OCI-M1 (cell line): ENCODE measurements at regions not wholly inside any gene's neighbourhood (a gene's known extent, or its start where the extent isn't known, plus 50 kb on each side); places are given as distances from the start of the nearest gene placed in this dataset.
A peak's percentile ranks its signal among the peaks of the same experiment; 100 is the strongest.

ENCODE experiments used
- DNase-seq: peaks from one replicate; lab custom pipeline; 2025; lab: John Stamatoyannopoulos, UW

DNA sequence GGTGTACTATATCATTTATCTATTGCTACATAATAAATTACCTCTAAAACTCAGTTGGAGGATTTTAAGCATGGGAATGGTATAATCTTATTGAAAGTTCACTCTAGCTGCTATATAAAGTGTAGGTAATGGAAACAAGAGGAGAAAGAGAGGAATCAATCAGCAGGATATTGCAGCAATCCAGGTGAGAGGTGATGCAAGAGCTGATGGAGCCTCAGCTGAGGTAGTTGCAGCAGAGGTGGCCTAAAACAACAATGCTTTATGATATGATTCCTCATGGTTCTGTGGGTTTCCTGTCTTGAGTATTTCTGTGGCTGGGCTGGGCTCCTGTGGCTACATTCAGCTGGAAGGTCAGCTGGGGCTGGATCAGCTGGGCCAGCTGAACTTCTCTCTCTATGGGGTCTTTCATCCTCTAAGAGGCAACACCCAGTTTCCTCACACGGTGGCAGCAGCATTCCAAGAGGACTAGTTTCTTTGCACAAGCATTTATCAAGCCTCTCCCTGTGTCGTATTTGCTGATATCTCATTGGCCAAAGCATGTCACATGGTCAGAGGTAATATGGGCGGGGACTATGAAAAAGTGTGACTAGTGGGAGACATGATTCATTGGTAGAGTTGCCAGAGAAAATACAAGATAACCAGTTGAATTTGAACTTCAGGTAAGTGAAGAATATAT lies 135.4 kb upstream of the LARGE1 start:
- peak; percentile 61 for DNase-seq

DNA sequence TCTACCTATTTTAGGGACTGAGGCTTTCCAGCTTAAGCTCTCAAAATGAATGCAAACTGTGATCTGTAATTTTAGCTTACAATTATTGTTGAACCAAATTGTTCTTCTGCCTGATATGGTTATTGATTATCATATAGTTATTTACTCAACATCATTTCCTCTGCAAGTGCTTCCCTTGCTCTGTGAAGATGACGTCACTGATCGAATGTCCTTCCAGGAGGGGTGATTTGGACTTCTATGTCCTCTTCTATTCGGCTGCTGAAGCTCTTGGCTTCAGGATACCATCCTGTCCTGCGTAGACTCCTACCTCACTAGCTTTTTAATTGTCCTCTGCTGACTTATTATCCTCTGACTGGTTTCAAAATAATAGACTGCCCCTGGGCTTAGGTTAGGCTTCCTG lies 137.4 kb upstream of the LARGE1 start:
- no peak for DNase-seq

DNA sequence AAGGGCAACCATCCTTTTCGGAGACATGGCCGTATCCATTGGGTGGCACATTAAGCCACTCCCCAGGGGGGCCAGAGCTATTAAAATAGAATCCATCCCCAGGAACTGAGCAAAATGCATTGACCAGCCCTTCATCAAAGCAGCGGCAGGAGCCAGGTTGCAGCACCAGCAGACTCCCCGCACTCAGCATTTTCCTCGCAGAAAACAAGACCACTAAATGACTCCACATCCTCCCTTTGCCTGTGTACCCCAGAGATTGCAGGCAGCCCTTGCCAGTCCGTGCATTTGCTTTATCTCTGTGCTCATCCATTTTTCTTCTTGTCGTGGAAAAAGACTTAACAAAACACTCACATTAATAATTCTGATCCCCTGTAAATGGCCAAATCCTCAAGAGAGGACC lies 144.4 kb upstream of the LARGE1 start:
- no peak for DNase-seq

DNA sequence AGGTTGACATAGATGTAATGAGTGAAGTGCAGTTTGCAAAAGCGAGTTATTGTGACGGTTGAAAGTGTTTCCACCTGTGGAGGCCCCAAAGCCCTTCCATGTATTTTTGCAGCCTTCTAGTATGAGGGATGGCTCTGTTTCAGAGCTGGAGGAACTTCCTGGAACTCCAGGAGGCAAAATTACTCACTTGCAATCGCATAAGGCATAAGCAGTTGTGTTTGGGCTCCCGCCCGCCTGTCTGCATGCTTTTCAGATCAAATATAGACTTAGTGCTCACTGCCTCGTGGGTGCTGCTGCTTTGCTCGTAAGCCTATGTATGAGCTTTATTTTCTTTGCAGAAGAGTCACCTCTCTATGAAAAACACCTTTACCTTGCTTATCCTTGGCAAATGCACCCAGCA lies 146.8 kb upstream of the LARGE1 start:
- no peak for DNase-seq

DNA sequence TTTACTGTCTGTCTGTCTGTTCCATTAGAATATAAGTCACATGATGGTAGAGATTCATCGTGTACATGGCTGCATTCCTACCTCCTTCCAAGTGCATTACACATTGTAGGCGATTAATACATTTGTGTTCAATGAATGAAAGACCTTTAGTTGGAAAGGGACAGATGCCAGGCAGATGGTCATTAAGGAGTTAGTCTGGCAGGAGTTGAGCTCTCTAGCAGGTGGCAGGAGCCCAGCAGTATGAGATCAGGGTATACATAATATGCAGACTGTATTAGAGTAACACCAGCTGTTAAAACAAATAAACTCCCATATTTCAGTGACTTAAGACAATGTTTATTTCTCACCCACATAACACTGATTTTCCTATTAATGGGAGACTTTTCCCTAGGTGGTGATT lies 147.7 kb upstream of the LARGE1 start:
- DNase-seq: no peak

DNA sequence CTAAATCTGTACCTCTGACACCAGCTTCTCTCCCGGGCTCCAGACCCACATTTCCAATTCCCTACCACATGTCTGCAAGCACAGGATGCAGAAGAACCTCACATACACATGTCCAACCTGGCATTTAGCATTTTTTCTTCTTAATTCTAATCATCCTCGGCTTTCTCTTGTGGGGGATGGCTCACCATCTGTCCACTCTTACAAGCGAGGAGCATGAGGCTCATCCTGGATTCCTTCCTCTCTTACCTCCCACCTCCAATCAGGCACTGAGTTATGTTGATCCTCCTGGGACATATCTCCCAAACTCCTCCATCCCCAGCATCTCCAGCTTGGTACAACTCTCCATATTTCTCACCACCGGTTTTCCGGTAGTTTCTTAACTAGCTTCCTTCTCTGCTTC lies 149.8 kb upstream of the LARGE1 start:
- DNase-seq: no peak

DNA sequence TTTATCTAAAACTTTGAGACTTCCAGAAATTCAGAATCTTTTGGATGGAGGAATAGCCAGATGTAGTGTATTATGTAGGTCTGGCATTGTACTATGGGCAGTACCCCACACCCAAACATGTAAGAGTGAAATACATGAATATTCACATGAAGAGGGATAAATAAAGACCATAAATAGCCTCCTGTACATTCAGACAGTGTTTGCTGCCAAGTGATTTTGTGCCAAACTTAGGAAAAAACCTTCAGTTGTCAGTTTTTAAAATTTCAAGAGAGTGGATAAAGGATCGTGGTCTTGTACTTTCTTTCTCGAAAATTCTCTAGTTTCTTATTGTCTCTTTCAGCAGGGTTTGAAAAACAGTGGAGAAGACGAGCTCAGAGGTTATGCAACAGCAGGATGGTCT lies 150.3 kb upstream of the LARGE1 start:
- no peak for DNase-seq

DNA sequence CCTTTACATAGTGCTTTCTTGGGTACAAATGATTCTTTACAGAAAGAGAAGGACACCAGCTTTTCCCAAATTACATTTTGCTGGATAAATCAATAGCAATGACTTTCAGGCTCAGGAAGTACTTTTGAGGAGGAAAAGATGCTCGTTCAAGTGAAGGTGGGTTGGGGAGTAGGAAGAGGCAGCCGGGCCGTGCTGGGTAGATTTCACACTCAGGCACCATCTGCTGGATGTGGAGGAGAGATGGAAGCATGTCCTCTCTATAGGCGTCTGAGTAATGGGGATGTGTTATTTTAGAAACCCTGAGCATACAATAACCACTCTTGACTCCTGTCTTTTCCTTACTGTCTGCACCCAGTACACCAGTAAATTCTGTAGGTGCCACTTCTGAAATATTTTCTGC lies 152.3 kb upstream of the LARGE1 start:
- no peak for DNase-seq

DNA sequence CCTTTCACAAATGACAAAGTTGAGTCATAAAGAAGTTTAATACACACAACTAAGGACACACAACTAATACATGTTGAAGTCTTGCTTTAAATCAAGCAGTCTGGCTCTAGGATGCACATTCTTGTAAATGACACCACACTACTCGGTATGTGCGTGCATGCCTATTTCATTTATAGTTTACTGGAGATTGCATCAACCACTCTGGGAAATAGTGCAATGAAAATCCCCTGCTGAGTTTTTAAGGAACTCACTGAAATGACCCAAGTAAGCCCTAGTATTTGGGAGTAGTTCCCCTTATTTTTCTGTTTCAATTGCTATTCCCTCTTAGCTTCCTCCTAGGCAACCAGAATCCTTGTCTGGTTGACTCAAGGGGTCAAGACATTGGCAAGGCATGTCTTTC lies 160.2 kb upstream of the LARGE1 start:
- DNase-seq: no peak

DNA sequence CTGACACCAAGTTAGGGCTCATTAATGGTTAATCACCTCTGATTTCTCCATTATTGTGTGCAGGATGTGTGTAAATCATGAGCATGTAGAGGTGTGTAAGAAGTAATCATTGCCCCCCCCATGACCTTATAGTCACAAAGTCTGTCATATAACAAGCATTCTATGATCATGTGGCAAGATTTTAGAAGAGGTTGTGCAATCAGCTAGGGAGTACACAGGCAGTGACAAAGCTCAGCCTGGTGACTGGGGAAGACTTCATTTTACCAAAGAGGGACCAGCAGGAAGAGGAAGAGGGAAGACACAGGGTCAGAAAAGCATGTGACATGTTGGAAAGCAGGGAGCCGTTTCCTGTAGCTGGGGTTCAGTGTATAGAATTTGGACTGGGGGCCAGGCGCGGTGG lies 176.5 kb upstream of the LARGE1 start:
- no peak for DNase-seq

DNA sequence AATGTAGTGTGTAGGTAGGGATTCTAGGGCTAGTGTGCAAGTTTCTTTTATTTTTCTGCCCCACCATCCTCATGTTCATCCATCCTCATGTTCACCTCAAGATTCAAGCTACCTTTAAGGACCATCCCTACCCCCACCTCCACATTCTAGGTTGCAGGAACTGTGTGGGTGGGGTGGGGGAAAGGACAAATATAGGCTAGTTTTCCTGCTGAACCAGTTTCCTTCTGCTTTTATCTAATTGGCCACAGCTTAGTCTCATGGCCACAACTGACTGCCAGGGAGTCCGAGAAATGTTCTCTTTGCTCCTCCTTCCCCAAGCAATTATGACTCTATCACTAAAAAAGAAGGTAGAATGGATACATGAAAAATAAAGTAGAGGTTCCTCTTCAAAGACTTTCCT lies 179.0 kb upstream of the LARGE1 start:
- DNase-seq: no peak

DNA sequence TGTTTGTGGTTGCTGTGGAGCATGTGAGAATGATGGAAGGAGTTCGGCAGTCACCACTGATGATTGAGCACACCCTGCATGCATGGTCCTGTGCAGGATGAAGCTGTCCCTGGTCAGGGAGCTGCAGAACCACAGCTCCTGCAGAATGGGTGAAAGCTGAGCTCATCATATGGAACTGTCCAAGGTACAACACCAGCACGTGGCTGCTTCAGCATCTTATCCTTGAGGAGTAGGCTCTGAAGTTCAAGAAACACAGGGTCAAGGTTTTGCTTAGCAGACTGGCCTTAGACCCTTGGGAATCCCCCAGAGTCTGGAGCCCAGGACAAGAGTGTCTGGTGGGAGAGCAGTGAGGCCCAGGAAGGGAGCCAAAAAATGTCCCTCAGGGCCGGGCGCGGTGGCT lies 182.4 kb upstream of the LARGE1 start:
- no peak for DNase-seq

DNA sequence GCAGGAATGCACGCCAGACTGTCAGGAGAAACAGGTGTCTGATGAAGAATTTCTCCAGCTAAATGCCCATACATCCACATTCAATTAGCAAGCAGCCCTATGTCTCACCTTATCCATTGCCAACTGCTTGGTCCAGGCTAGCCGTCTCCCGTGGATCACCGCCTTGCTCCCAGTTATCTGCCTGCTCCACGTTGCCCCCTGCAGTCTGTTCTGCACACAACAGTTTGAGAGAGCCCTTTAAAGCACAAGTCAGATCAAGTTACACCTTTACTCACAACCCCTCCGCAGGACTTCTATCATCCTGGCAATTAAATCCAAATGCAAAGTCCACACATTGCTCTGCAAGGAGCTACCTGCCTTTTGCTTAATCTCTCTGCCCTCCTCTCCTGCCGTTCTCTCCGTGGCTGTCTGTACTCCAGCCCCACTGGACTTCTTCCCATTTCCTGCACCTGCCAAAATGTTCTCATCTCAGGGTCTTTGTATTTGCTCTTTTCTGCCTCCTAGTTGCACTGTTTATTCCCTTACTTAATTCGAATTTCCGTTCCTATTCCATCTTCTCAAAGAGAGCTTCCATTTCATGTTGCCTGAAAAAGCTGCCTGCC lies 185.3 kb upstream of the LARGE1 start:
- peak; percentile 32 for DNase-seq

DNA sequence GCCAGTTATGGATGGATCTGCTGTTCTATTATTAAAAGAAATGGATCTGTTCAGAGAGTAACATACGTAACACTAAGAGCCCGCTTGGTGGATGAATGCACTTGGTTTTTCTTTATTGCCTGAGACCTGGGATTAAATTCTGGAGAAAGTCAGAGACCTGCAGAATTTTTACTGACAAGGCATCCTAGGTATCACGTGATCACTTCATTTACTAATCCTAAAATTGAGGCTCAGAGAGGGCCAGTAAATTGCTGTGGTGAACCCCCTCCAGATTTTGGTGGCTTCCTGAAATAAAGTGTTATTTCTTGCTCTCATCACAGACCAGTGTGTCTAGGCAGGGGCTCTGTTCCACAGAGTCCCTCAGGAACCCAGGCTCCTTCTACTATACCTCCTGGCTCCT lies 187.9 kb upstream of the LARGE1 start:
- DNase-seq: no peak

DNA sequence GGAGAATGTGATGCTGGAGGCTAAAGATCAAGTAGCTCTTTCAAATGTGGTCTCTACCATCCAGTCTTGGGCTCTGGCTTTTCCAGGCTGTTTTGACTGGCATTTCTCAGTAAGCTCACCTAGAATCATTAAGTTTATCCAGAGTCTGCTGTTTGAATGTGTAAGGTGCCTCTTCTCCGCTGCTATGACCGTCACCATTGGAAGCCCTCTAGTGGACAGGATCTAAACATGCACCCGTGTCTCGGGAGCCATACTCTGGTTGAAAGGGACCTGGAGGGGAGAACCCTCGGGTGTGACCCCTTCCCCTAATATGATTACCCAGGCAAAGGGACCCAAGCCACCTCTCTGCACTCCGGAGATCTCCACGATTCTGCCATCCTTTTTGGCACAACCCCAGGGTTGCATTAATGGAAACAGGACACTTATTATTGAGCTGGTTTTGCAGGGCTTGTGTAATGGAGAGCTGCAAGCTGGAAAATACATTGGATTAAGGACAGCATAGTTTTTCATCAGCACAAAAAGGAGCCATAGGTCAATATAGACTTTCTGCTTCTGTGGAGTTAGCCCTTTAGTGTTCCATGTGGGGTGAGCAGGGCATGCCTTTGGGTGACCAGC lies 191.0 kb upstream of the LARGE1 start:
- DNase-seq: peak; percentile 23

DNA sequence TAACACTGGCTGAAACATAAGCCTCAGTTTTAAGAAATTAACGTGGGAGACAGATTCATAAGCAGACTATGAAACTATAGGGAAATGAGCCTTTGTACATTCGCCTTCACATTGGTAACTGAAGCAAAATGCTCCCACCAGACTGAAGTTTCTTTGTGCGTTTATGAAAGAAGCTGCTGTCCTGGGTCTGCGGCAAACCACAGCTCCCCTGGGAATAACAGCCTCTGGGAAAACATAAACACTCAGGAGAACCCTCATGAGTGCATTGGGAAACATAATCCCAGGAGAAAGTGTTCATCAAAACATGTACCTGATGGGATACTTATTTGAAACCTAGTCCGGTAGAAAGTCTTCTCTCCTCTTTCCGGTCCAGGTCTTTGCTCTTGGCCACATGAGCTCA lies 193.1 kb upstream of the LARGE1 start:
- no peak for DNase-seq

DNA sequence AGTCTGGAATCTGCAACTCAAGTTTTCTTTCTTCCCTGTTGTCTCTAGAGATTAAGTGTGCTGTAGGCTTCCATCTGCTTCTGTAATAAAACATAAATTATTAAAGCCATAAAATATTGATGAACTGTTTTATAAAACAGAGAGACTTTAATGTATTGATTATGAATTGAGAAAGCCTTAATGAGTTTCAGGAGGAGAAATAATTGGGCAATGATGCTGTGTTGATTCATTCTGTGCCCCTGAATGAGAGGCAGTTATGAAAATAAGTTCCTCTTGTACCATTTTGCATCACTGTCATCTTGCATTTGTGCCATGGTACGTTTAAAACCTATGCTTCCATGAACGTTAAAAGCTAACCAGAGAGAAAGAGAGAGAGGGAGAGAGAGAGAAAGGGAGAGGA lies 194.1 kb upstream of the LARGE1 start:
- DNase-seq: no peak

DNA sequence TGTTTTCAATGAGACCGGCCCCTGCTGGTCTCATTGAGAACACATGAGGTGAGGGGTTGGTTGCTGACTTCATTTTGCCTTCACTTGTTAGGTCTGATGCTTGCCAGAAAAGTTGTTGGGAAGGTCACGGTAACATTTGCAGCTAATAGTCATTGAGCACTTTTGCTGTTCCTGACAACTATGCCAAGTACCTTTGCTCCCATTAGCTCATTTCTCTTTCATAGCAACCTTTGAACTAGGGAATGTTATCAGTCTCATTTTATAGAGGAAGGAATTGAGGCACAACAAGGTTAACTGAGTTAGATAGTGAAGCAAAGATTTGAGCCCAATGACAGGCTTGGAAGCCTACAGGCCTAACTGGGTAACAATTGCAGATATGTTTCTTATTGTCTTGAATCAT lies 195.4 kb upstream of the LARGE1 start:
- no peak for DNase-seq

DNA sequence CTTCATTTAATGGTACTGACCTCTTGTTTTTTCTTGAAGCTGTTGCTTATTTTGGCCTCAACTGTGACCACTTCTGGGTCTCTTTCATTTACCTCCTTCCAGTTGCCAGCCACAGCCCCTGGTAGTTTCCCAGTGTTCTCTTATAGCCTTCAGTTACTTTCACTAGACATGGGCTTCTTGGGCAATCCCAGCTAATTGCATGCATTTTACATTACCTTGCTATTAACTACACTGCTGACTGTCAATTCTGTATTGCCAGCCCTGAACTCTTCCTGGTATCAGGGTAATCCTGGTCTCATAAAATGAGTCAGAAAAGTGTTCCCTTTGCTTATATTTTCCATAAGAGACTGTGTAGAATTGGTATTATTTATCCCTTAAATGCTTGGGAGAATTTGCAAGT lies 195.8 kb upstream of the LARGE1 start:
- DNase-seq: no peak

DNA sequence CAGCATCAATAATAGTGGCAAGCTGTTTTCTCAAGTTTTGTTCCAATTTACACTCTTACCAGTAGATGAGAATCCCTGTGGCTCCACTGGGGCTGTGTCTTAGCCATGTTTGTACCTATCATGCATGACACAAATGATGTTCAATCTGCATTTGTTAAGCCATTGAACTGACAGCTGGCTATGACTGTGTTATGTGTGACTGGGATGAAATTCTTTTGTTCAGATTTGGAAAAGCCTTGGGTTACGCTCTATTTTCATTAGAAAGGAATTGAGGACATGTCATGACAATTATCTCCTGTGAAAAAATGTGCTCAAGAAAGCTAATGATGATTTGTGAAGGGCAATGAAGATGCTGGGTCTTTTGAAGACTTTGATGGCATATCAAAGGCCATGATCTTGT lies 201.8 kb upstream of the LARGE1 start:
- DNase-seq: no peak

DNA sequence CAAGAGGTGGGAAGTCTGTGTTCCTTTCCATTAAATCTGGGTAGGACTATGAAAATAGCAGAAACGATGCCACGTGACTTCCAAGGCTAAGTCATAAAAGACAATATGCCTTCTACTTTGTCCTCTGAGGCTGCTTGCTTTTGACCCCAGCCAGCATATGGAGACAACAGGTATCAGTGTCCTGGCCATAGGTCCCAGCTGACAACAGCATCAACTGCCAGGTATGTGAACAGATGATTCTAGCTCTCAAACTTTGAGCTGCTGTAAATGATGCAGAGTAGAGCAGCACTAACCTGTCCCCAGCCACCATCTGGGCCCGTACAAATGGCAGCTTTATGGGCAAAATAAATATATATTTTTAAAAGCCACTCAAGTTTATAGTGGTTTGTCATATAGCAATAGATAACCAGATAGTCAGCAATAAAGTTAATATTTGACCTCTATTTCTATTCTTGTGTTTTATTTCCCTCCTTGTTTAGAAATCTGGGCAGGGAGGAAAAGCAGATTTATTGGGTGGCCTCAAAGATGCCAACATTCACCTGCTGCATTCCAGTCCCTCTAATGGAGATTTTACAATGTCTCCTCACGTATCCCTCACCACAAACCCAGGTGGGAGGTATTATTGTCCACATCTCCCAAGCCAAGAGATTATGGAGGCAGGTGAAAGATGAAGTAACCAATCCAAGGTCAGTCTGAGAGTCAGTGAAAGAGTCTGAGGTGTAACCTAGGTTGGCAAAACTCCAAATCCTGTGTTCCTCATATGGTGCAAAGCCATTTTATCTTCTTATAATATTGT lies 209.6 kb upstream of the LARGE1 start:
- no peak for DNase-seq

DNA sequence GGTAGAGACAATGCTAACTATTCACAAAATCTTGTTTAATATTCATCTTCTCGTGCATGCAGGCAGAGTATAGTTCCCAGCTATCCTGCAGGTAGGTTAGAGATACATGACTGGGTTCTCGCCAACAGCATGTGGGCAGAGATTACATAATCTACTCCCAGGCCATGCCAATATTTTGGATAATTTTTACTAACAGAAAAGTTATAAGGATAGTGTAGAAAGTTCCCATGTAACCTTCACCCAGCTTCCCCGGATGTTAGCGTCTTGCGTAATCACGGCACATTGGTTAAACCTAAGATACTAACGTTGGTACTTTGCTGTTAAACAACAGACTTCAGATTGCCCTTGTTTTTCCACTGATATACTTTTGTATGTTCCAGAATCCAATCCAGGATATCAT lies 215.5 kb upstream of the LARGE1 start:
- no peak for DNase-seq

DNA sequence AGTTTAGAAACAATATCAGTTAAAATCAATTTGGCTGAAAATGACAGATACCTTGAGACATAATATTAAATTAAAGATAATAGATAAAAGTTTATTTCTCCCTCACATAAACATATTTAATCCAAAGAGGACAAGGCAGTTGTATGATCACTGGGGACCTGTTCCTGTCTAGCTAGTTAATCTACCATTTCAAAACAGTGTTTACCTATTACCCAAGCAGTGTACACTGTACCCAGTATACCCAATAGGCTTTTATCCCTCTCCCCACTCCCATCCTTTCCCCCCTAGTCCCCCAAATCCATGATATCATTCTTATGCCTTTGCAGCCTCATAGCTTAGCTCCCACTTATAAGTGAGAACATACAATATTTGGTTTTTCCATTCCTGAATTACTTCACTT lies 229.7 kb upstream of the LARGE1 start:
- DNase-seq: no peak
